ENCODE measurements at regions not wholly inside any gene's neighbourhood (a gene's known extent, or its start where the extent isn't known, plus 50 kb on each side); places are given as distances from the start of the nearest gene placed in this dataset.
A peak's percentile ranks its signal among the peaks of the same experiment; 100 is the strongest.

DNA sequence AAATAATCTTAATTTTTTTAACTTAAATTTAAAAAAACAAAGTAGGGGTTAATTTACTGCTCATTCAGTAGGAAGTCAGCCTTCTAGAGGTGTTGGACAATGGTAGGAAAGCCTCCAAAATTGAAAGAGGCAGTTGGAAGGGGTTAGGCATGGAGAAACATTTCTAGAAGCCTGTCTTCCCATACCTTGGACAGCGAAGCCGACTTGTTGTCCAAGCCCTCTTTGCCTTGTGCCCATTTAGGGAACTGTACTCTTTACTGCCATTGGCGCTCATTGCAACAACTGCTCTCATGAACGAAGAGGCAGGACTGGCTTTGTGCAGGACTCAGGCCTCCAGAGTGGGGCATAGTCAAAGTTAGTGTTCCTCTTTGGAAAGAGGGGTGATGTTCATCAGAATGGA lies 333.3 kb downstream of the HRH4 start:
- ATAC-seq (no peak), DNase-seq (ENCODE audit: low read depth, low spot score) (no peak)
- no peaks in the 10 kb centered on the region for H3K9me3 ChIP-seq (ENCODE audit: control insufficient read depth, insufficient read depth, low read depth, low read length)
- no peaks in the 10 kb centered on the region; the same call in 1 of the 2 replicates for H3K27me3 ChIP-seq (ENCODE audit: control insufficient read depth, insufficient read depth, low read length)
- BruUV-seq (replicated peaks) = no TSS peak
- intact Hi-C loops (cut with micrococcal nuclease; ENCODE audit: unreplicated experiment) = no loop called here
- H3K4me1 ChIP-seq (ENCODE audit: control insufficient read depth, insufficient read depth, low read length) = no peaks in the 10 kb centered on the region
- in situ Hi-C loops (cut with HindIII; ENCODE audit: low pct_unique_long_range_greater_than_20kb, low sequenced_read_pairs) = no loop called here
- no peak for TF ChIP-seq TCF7L2 (IDR thresholded peaks at IDR 0.05; ENCODE audit: low read depth, low read length)
- TF ChIP-seq, protein P1, sequence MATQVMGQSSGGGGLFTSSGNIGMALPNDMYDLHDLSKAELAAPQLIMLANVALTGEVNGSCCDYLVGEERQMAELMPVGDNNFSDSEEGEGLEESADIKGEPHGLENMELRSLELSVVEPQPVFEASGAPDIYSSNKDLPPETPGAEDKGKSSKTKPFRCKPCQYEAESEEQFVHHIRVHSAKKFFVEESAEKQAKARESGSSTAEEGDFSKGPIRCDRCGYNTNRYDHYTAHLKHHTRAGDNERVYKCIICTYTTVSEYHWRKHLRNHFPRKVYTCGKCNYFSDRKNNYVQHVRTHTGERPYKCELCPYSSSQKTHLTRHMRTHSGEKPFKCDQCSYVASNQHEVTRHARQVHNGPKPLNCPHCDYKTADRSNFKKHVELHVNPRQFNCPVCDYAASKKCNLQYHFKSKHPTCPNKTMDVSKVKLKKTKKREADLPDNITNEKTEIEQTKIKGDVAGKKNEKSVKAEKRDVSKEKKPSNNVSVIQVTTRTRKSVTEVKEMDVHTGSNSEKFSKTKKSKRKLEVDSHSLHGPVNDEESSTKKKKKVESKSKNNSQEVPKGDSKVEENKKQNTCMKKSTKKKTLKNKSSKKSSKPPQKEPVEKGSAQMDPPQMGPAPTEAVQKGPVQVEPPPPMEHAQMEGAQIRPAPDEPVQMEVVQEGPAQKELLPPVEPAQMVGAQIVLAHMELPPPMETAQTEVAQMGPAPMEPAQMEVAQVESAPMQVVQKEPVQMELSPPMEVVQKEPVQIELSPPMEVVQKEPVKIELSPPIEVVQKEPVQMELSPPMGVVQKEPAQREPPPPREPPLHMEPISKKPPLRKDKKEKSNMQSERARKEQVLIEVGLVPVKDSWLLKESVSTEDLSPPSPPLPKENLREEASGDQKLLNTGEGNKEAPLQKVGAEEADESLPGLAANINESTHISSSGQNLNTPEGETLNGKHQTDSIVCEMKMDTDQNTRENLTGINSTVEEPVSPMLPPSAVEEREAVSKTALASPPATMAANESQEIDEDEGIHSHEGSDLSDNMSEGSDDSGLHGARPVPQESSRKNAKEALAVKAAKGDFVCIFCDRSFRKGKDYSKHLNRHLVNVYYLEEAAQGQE (IDR thresholded peaks at IDR 0.05; ENCODE audit: insufficient read depth in 1 of 2, low read depth in 2 of 2, low read length in 1 of 2) = peak in 1 of 2 experiments; percentile 20; a peak in 1 of 4 replicates
- no peak for TF ChIP-seq POLR2AphosphoS5 (IDR thresholded peaks at IDR 0.05; ENCODE audit: low read depth, low read length)
- no peak for TF ChIP-seq SIN3A (IDR thresholded peaks at IDR 0.05; ENCODE audit: borderline replicate concordance, insufficient read depth, low read depth, low read length)
- TF ChIP-seq, protein P2, sequence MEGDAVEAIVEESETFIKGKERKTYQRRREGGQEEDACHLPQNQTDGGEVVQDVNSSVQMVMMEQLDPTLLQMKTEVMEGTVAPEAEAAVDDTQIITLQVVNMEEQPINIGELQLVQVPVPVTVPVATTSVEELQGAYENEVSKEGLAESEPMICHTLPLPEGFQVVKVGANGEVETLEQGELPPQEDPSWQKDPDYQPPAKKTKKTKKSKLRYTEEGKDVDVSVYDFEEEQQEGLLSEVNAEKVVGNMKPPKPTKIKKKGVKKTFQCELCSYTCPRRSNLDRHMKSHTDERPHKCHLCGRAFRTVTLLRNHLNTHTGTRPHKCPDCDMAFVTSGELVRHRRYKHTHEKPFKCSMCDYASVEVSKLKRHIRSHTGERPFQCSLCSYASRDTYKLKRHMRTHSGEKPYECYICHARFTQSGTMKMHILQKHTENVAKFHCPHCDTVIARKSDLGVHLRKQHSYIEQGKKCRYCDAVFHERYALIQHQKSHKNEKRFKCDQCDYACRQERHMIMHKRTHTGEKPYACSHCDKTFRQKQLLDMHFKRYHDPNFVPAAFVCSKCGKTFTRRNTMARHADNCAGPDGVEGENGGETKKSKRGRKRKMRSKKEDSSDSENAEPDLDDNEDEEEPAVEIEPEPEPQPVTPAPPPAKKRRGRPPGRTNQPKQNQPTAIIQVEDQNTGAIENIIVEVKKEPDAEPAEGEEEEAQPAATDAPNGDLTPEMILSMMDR (IDR thresholded peaks at IDR 0.05) = no peak
- no peak overlapping the region for H3K4me3 ChIP-seq (ENCODE audit: low read depth in 2 of 2, low read length in 2 of 2)
- ChIA-PET POLR2A (no interaction called here), CTCF (no interaction called here)
- H3K27ac ChIP-seq (ENCODE audit: low read length) = no peak overlapping the region
- H3K36me3 ChIP-seq (ENCODE audit: control insufficient read depth, insufficient read depth, low read length) = no peaks in the 10 kb centered on the region; the same call in 1 of the 2 replicates

DNA sequence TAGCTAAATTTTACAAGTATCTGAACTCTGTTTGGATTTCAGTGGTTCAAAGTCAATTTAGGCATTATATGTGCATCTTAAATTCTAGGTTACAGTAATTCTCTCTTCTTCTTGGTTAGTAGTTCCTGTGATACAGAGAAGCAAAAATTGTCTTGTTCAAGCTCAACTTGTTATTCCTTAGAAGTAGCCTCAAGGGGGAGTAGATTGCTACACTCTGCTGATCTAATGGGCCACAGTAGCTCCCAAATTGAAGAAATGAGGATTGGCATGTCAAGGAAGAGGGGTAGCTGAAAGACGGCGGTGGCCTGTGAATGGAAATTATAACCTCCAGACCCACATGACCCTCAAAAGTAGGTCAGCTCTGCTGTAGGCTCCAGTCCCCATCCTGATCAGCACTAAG lies 334.7 kb downstream of the HRH4 start:
- TF ChIP-seq, protein P2 (IDR thresholded peaks at IDR 0.05) = no peak
- no peak for TF ChIP-seq TCF7L2 (IDR thresholded peaks at IDR 0.05; ENCODE audit: low read depth, low read length)
- TF ChIP-seq SIN3A (IDR thresholded peaks at IDR 0.05; ENCODE audit: borderline replicate concordance, insufficient read depth, low read depth, low read length) = no peak
- no peak for TF ChIP-seq POLR2AphosphoS5 (IDR thresholded peaks at IDR 0.05; ENCODE audit: low read depth, low read length)
- CTCF ChIA-PET = no interaction called here
- in situ Hi-C loops (cut with HindIII; ENCODE audit: low pct_unique_long_range_greater_than_20kb, low sequenced_read_pairs) (no loop called here), intact Hi-C loops (cut with micrococcal nuclease; ENCODE audit: unreplicated experiment) (no loop called here)
- Histone ChIP-seq H3K27ac (ENCODE audit: low read length) (no peak overlapping the region), H3K9me3 (ENCODE audit: control insufficient read depth, insufficient read depth, low read depth, low read length) (no peaks in the 10 kb centered on the region), H3K36me3 (ENCODE audit: control insufficient read depth, insufficient read depth, low read length) (no peaks in the 10 kb centered on the region; the same call in 1 of the 2 replicates), H3K27me3 (ENCODE audit: control insufficient read depth, insufficient read depth, low read length) (no peaks in the 10 kb centered on the region; the same call in 1 of the 2 replicates), H3K4me1 (ENCODE audit: control insufficient read depth, insufficient read depth, low read length) (no peaks in the 10 kb centered on the region), H3K4me3 (ENCODE audit: low read depth in 2 of 2, low read length in 2 of 2) (no peak overlapping the region)
- POLR2A ChIA-PET = no interaction called here
- DNase-seq (ENCODE audit: low read depth, low spot score) = no peak
- no TSS peak for BruUV-seq (replicated peaks)
- no peak for ATAC-seq
